HEK293T (cell line): ENCODE measurements at regions not wholly inside any gene's neighbourhood (a gene's known extent, or its start where the extent isn't known, plus 50 kb on each side); places are given as distances from the start of the nearest gene placed in this dataset.
"Not testable (repeated sequence)": the region's sequence is repeated elsewhere in the genome, so short reads cannot be mapped to it uniquely, and the experiment has no call there.

ENCODE experiments used
- HDGF ChIP-seq: fragments of 450-650 bp; IDR thresholded peaks from 2 replicates; pipeline ENCODE4 v1.6.1; 2017; ENCODE audit warnings: antibody characterized with exemption, borderline replicate concordance
- SP1 ChIP-seq: fragments of 450-650 bp; IDR thresholded peaks from 2 replicates; pipeline ENCODE4 v1.6.1; 2017

- TF ChIP-seq SP1, HDGF: not testable (repeated sequence)
Measured at GRCh38 chrX:116334797-116335196, 101.6 kb upstream of the SLC6A14 start.
